ENCODE measurements at regions not wholly inside any gene's neighbourhood (a gene's known extent, or its start where the extent isn't known, plus 50 kb on each side); places are given as distances from the start of the nearest gene placed in this dataset.

DNA sequence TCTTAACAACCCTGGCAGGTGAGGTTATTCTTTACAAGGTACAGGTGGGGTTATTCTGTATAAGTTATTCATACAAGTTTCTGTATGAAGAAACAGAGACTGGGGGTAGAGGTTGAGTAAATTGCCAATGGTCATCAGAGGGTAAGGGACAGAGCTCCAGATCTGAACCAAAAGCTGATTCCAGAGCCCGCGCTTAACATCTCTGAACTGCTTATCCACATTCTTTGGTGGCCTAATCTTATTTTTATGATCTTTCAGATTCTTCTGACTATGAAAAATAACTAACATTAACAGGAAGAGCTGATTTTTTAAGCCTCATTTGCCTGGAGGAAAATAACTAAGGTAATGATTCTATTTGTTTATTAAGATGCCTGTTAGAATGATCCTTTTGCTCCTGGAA lies 63.9 kb upstream of the BARHL2 start:
- no peak for DNase-seq

DNA sequence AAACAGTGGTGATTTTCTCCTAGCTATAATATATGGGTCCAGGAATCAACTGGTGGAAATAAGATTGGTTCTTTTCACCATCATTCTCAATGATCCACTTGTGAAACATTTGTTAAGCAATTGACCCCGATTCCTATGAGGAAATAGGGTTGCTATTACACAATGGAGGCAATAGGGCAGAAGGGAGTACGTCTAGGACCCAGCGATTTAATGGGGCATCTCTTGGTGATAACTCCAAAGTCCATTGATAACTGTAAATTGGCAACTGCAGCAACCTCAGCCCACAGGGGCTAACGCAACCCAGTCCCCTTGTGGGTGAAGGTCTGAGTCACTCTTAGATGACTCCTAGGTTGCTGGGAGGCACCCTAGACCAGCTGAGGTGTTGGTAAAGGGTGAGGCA lies 62.5 kb upstream of the BARHL2 start:
- DNase-seq = no peak

DNA sequence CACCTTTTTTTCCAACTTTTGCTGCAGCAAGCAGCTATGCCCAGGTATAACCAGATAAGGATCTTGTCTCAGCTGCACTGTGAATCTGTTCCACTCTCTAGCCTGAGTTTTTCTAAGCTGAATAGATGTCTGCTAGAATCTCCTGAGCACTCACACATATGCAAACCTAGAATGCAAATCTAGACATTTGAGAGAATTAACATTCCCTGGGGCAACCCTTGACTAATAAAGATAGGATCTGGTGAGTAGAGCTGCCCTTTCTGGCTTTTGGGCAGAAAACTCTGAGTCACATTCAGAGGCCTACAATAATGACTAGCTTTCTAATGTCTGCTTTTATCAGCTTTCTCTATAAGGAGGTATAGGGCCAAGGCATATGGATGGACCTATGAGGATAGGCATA lies 61.4 kb upstream of the BARHL2 start:
- DNase-seq = no peak

DNA sequence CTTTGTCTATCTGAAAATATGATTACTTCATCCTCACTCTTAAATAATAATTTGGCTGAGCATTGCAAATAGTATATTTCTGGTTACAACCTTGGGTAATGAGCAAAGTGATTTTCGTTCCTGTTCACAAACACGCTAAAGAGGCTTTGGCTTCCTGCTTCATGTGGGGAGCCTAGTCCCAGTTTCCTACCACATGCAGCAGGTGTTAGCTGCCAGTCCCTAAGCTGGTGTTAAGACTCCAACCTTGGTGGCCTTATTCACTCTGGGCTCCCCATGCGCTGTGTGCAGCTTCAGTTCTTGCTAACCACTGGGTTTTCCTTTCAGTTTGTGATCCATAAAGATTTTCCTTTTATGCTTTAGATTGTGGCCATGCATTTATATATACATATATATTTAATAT lies 56.7 kb upstream of the BARHL2 start:
- DNase-seq = no peak

DNA sequence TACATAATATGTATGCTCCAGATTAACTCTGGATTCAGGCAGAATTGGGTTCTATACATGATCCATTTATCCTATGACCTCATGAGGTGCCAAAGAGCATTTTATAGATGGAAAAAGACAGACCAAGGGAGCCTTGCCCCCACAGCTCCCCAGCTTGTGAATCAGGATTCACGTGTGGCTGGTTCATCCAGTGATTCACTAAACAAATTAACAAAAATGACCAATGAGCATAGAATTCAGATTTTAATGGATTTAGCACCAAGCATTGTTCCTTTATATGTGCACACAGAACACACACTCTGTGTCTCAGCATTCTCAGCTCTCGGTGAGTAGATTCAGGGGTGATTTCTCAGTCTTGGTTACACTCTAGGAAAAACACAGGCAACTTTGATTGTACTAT lies 51.7 kb upstream of the BARHL2 start:
- DNase-seq = no peak

DNA sequence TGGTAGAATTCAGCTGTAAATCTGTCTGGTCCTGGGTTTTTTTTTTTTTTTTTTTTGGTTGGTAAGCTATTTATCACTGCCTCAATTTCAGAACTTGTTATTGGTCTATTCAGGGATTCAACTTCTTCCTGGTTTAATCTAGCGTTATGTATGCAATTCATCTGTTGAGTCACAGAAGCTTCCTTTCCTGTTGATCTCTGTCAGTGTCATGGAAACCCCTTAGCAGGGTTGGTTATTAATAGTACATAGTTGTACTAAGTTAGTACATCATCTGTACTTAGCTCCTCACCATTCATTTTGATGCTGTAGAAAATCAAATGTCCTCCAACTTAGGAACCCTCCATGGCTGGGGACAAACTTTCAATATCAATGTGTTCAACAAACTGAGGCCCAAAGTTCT lies 51.0 kb upstream of the BARHL2 start:
- DNase-seq = no peak
